AG20443 (cell line): ENCODE measurements at regions not wholly inside any gene's neighbourhood (a gene's known extent, or its start where the extent isn't known, plus 50 kb on each side); places are given as distances from the start of the nearest gene placed in this dataset.
"Not testable (repeated sequence)": the region's sequence is repeated elsewhere in the genome, so short reads cannot be mapped to it uniquely, and the experiment has no call there.

Source experiments
- DNase-seq: peaks from one replicate; pipeline ENCODE4 v3.0.0; 2012; ENCODE audit warnings: low spot score, mixed read lengths

DNA sequence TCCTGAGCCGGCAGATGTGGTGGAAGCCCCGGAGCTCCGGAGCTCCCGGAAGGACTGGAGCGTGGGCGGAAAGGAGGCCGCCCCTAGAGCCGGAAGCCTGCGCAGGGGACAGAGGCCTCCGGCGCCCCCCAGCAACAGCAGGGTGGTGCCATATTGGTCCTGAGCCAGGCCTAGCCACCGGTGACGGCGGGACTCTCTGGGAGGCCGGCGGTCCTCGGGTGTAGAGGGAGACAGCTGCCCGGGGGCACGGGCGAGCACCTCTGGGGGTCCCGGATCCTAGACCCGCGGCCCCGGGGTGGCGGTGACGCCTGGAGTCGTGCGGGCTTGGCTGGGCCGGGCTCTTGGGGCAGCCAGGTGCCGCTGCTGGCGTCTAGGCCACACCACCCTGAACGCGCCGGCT is 1472.2 kb downstream of the FOXD4L5 start:
- not testable (repeated sequence) for DNase-seq

DNA sequence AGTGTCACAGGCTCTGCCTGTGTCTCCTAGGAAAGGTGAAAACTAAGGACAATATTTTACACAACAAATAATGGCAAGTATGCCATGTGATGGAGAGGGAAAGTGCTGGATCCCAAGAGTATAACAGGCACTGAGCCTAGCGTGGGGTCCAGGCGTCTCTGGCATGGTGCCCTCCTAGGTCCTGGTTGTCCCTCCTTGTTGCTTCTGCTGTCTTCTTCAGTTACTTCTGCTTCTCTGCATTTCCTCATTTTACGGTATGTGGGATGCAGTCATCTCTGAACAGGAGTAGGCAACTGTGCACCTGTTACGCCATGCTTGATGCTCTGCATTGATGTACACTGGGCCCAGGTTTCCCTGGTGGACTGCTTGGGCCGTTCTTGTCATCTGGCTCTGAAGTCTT is 1480.8 kb downstream of the FOXD4L5 start:
- not testable (repeated sequence) for DNase-seq

DNA sequence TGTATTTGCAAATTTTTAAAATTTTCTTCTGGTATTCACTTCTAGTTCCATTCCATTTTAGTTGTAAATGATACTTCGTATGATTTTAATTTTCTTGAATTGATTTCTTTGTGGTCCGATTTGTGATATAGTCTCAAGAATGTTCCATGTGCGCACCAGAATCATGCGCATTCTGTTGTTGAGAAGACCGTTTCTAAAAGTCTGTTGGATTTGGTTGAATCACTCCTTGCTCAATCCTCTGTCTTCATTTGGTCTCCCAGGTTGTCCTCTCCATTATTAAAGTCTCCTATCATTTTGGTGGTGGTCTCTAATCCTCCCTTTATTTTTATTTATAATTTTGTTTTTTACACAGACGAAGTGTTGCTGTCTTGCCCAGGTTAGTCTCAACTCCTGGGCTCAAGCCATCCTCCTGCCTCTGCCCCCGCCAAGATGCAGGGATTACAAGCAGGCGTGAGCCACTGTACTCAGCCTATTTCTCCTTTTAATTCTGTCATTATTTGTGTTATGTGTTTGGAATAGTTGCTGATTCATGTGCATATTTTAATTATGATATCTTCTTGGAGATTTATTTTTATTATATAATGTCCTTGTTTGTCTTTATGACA is 1490.8 kb downstream of the FOXD4L5 start:
- DNase-seq = not testable (repeated sequence)

DNA sequence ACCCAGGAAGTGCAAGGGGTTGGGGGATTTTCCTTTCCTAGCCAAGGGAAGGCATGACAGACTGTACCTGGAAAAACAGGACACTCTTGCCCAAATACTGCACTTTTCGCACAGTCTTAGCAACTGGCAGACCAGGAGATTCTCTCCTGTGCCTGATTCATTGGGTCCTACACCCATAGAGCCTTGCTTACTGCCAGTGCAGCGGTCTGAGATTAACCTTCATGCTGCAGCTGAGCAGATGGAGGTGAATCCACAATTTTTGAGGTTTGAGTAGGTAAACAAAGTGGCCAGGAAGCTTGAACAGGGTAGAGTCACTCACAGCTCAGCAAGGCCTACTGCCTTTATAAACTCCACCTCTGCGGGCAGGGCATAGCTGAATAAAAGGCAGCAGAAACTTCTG is 1497.6 kb downstream of the FOXD4L5 start:
- not testable (repeated sequence) for DNase-seq

DNA sequence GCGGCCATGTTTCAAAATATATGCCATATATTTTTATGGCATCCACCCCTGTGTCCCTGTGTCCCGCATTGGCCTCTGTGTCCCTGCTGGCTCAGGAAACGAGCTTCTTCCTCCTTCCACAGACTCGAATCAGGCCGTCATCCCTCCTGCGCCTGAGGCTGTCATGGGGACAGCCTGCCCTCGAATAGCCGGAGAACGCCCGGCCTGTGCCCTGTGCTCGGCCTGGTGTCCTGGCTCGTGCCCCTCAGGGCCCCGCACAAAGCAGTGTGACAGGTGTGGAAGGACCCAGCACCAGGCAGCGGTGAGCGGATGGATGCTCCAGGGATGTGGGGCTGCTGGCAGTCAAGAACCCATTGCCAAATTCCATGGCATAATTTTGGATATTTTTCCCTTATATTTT is 1500.0 kb downstream of the FOXD4L5 start:
- DNase-seq = not testable (repeated sequence)

DNA sequence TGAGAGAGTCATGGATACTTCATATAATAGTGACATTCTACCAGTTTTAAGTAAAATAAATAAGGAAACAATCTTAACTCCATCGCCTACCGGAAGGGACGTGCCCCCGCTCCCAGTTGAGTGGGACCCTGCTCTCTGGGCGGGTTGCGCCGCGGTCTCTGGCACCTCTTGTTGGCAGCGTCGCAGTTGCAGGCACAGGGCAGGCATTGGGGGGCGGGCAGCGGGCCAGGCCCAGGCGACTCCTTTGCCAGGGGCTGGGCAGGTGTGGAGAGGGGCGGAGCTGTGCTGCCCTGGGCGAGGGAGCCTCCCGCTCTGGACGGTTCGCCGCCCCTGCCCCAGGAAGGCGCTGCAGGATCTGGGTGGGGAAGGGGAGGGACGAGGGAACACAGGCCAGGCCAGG is 1500.6 kb downstream of the FOXD4L5 start:
- not testable (repeated sequence) for DNase-seq

DNA sequence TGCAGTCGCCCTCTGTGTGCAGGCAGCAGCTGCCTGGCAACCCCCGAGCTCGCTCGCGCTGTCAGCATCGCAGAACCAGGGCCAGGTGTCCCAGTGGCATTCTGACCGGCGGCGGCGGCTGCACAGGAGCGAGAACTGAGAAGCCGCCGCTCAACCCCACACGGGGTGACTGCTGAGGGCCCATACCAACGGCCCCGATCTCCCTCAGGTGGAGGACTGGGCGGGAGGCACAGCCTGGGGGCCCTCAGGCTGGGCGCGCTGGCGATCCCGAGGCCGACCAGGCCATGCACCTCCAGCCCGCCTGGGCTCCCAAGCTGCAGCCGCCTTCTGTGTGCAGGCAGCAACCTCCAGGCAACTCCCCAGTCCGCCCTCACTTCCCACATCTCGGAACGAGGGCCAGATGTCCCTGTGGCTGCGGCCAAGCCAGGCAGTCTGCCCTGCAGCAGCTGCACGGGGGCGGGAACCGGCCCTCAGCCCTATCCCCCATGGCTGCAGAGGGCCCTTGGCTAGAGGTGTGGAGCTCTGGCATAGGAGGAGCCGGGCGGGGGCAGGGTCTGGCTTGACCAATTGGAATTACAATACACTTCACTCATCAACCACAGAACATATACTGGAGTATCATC is 1503.1 kb downstream of the FOXD4L5 start:
- not testable (repeated sequence) for DNase-seq

DNA sequence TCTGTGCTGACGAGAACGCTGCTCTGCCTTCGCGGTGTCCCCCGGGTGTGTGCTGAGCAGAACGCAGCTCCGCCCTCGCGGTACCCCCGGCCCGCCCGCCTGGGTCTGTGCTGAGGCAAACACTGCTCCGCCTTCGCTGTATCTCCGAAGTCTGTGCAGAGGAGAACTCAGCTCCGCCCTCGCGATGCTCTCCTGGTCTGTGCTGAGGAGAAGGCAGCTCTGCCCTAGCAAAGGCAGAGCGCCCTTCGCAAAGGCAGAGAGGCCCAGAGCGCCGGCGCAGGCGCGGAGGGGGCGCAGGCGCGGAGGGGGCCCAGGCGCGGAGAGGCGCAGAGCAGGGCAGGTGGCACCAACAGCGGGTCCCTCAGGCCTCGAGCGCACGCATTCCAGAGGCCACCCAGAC is 1503.6 kb downstream of the FOXD4L5 start:
- not testable (repeated sequence) for DNase-seq

DNA sequence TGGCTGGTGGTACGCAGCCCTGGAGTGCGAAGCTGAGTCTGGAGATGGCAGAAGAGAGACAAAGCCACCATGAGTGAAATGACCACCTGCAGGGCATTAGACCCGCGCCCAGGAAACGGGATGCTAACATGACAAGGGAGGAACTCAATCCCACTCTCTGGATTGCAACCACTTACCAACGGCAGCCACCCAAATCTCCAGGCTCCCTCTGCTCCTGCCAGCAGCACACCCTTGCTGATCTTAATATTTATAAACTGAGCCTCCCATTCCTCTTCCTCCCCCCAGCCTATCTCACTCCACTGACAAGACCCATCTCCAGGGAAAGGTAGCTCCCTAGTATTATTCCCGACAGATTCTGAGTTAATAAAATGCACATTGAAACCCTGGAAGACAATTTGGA is 1508.8 kb downstream of the FOXD4L5 start:
- not testable (repeated sequence) for DNase-seq

DNA sequence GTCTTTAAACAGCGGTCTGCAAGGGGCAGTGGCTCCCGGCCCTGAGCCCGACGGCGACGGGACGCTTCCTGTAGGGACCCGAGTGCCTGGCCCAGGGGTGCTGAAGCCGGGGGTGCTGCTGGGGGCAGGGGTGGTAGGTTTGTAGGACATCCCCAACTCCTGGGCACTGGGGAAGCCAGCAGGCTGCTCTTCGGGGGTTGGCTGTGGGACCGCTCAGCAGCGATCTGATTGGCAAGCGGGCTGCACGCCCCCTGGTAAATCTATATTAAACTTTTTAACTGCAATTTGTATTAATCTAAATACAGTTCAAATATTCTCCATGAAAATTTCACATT is 1510.0 kb downstream of the FOXD4L5 start:
- DNase-seq = not testable (repeated sequence)

DNA sequence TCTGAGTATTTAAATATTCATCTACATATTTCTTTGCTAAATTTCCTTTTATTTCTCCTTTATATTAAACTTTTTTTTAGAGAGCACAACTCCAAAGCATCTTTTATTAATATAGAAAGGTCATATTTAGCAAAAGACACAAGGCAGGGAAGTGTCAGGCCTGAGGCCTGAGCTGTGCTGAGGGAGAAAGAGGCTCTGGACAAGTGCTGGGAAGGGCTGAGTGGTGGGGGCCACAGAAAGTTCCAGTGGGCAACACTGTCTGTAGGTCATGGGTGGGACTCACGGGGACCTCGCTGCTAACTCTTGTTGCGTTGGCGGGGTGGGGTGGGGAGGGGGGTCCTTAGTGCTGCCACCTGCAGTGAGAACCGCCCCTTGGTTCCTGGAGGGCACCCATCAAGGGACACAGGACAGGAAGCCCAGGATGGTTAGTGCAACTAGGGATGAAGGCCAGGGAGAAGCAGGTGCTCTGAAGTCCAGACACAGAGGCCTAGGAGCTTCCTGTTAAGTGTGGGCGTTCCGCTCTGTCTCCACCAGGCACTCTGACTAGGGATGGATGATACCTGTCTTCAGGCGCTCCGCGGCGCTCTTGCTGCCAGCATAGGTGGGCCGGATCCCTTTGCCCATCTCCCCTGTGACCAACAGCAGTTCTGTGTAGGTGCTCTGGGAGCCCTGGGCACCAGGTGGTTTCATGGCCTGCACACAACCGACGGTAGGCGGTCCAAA is 1510.5 kb downstream of the FOXD4L5 start:
- DNase-seq = not testable (repeated sequence)

DNA sequence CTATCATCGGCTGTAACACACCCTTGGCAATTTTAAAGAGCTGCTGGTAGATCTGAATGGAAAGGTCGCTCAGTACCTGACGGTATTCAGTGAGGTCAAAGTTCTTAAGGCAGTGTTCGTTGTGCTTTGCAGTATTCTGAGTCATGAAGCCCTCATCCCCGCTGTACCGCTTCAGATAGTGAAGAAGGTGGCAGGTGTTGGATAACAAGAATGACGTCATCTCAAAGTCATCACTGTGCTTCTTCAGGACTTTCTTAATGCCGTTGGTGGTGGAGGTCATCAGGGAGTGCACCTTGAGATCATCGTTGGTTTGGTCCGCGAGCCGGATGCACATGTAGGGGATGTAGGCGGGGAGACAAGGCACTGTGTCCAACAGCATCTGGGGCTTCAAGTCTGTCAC is 1522.8 kb downstream of the FOXD4L5 start:
- DNase-seq = not testable (repeated sequence)

DNA sequence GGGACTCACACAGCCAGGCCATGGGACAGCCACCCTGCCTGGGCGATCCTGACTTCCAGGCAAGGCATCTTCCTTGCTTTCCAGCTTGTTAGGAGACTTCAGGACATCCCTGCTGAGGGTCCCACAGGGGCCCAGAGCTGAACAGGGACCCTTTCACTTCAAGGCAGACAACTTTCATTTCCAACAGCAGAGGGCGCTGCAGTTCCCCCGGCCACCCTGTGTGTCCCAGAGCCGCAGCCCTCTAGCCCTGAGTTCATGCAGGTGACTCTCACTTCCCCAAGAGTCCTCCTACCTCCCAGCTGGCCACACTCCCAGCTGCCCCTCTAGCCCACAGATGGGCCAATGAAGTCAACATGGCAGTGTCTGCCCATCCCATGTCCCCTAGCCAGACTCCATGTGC is 1556.0 kb downstream of the FOXD4L5 start:
- not testable (repeated sequence) for DNase-seq

DNA sequence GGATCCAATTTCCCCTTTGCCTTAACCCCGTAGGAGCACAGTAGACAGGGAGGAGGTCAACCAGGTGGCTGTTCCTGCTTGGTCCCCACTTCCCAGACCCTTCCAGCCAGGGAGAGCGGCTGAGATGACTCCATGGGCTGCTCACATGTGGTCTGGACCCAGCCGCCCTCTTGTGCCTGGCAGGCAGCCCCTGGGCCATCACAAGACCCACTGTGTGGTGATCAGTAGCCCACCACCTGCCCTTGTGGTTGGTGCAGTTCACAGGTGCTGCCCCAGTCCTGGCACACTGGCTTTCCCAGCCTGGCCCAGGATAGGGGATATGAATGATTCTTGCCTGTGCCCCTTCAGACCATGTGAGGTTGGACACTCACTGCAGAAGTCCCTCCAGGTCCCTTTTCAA is 1556.7 kb downstream of the FOXD4L5 start:
- no peak for DNase-seq

DNA sequence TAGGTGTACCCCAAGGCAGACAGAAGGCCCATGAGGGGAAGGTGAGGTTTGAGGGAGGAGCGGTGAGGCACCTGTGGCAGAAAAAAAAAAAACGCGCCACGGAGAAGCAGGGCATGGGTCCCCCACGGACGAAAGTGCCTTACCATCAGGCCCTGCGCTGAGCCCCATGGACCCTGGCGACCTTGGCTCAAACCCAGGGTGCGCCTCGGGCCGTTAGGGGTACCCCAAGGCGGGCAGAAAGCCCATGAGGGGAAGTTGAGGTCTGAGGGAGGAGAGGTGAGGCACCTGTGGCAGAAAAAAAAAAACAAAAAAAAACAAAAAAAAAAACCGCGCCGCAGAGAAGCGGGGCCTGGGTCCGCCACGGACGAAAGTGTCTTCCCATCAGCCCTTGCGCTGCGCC is 1576.7 kb downstream of the FOXD4L5 start:
- not testable (repeated sequence) for DNase-seq

DNA sequence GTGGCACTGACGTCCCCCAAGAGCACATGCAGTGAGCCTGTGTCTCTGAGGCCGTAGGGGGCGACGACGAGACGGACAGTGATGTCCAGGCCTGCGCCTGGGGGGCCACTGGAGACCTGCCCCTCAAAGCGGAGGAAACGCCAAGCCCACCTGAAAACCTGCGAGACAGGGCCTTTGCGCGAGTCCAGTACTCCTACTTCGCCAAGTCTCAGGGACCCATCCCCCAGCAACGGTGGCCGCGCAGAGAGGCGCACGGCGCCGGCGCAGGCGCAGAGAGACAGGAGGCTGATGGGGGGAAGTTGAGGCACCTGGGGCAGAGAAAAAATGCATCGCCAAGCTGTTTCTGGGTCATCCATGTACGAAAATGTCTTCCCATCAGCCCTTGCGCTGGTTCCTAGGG is 1580.6 kb downstream of the FOXD4L5 start:
- DNase-seq = peak; percentile 0

DNA sequence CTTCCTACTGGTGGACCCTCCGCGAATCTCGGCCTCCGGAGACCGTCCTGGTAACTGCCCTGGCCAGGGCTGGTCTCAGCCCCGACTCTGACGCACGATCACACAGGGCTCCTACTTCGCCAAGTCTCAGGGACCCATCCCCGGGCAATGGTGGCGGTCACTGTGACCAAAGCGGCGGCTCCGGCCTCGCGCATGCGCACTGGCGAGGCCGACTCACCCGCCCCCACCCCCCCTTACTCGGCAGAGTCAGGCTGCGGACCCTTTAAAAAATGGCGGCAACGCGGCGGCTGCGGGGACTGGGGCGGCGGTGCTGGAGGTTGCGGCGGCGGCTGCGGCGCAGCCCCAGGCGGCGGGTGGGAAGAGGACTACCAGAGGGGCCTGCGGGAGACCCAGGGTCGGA is 1581.3 kb downstream of the FOXD4L5 start:
- DNase-seq = not testable (repeated sequence)

DNA sequence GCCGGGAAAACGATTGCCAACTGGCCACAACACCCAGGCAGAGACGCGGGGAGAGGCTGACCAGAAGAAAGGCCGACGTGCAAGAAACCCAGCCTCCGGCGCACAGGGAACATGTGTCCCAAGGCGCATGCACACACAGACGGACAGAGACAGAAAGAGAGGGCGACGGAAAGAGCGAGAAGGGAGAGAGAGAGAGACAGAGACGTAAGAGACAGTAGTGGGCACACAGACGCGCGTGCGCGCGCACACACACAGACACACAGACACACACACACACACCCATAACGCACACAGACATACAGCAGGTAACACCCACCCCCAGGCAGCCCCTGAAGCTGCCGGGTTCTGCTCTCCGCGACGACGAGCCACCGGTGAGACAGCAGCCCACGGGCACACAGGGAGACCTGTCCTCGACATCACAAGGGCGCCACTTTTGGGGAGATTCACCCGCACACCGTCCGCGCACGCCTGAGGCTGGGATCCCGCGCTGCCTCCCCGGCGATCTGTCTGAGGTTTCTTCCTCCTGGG is 1581.8 kb downstream of the FOXD4L5 start:
- not testable (repeated sequence) for DNase-seq
